ENCODE measurements at regions not wholly inside any gene's neighbourhood (a gene's known extent, or its start where the extent isn't known, plus 50 kb on each side); places are given as distances from the start of the nearest gene placed in this dataset.
"Not testable (repeated sequence)": the region's sequence is repeated elsewhere in the genome, so short reads cannot be mapped to it uniquely, and the experiment has no call there.

- DNase-seq (ENCODE audit: low read depth, low spot score) = no peak
These were observed 1502.6 kb upstream of the FLRT2 start for GRCh38 chr14:84027351-84027750.

GRCh38 chr14:84028080-84028604 is 1501.8 kb upstream of the FLRT2 start:
- DNase-seq (ENCODE audit: low read depth, low spot score) = no peak

- DNase-seq (ENCODE audit: low read depth, low spot score) = no peak
These were observed 1500.7 kb upstream of the FLRT2 start for GRCh38 chr14:84029246-84029645.

GRCh38 chr14:84029720-84030119 is 1500.2 kb upstream of the FLRT2 start:
- DNase-seq (ENCODE audit: low read depth, low spot score) = no peak

GRCh38 chr14:84036840-84037239 is 1493.1 kb upstream of the FLRT2 start:
- peak; percentile 41 for DNase-seq (ENCODE audit: low read depth, low spot score)

GRCh38 chr14:84037593-84037992 is 1492.4 kb upstream of the FLRT2 start:
- no peak for DNase-seq (ENCODE audit: low read depth, low spot score)

- no peak for DNase-seq (ENCODE audit: low read depth, low spot score)
These were observed 1489.8 kb upstream of the FLRT2 start for GRCh38 chr14:84040101-84040500.

- no peak for DNase-seq (ENCODE audit: low read depth, low spot score)
These were observed 1488.5 kb upstream of the FLRT2 start for GRCh38 chr14:84041421-84041820.

GRCh38 chr14:84042992-84043391 is 1487.0 kb upstream of the FLRT2 start:
- DNase-seq (ENCODE audit: low read depth, low spot score) = no peak

GRCh38 chr14:84064316-84065125 is 1465.4 kb upstream of the FLRT2 start:
- DNase-seq (ENCODE audit: low read depth, low spot score) = no peak

GRCh38 chr14:84065811-84066210 is 1464.1 kb upstream of the FLRT2 start:
- no peak for DNase-seq (ENCODE audit: low read depth, low spot score)

- no peak for DNase-seq (ENCODE audit: low read depth, low spot score)
These were observed 1461.7 kb upstream of the FLRT2 start for GRCh38 chr14:84068288-84068687.

- no peak for DNase-seq (ENCODE audit: low read depth, low spot score)
These were observed 1458.9 kb upstream of the FLRT2 start for GRCh38 chr14:84071061-84071460.

- no peak for DNase-seq (ENCODE audit: low read depth, low spot score)
These were observed 1455.3 kb upstream of the FLRT2 start for GRCh38 chr14:84074626-84075025.

- no peak for DNase-seq (ENCODE audit: low read depth, low spot score)
These were observed 1449.0 kb upstream of the FLRT2 start for GRCh38 chr14:84080944-84081343.

- DNase-seq (ENCODE audit: low read depth, low spot score) = no peak
These were observed 1445.8 kb upstream of the FLRT2 start for GRCh38 chr14:84084056-84084630.

- no peak for DNase-seq (ENCODE audit: low read depth, low spot score)
These were observed 1444.5 kb upstream of the FLRT2 start for GRCh38 chr14:84085493-84085892.

- no peak for DNase-seq (ENCODE audit: low read depth, low spot score)
These were observed 1443.2 kb upstream of the FLRT2 start for GRCh38 chr14:84086714-84087113.

- DNase-seq (ENCODE audit: low read depth, low spot score) = no peak
These were observed 1441.9 kb upstream of the FLRT2 start for GRCh38 chr14:84087986-84088531.

- no peak for DNase-seq (ENCODE audit: low read depth, low spot score)
These were observed 1439.1 kb upstream of the FLRT2 start for GRCh38 chr14:84090837-84091236.

GRCh38 chr14:84095681-84096080 is 1434.3 kb upstream of the FLRT2 start:
- DNase-seq (ENCODE audit: low read depth, low spot score) = no peak

GRCh38 chr14:84098261-84098660 is 1431.7 kb upstream of the FLRT2 start:
- no peak for DNase-seq (ENCODE audit: low read depth, low spot score)

GRCh38 chr14:84099560-84099959 is 1430.4 kb upstream of the FLRT2 start:
- not testable (repeated sequence) for DNase-seq (ENCODE audit: low read depth, low spot score)
